GM12878 (cell line): ENCODE measurements at regions not wholly inside any gene's neighbourhood (a gene's known extent, or its start where the extent isn't known, plus 50 kb on each side); places are given as distances from the start of the nearest gene placed in this dataset.

Experiments
- ATAC-seq: fragments of 200-7000 bp; cut with Tn5 transposase; 3 replicates; pipeline ENCODE4 v1.9.1; 2020; ENCODE audit warnings: mild to moderate bottlenecking, moderate library complexity
- BruUV-seq: library from RNA; stranded (reverse); fragments of 400-500 nt; replicated peaks from 2 replicates; lab custom pipeline; 2021; lab: Mats Ljungman, UMichigan
- CTCF ChIA-PET: fragments of 300-600 bp; sonication (Branson Sonifier 250); formaldehyde crosslinking; extraction: SDS; loops from one replicate; lab custom pipeline; 2021; ENCODE audit warnings: inconsistent platforms; lab: Yijun Ruan, JAX
- POLR2A ChIA-PET: fragments of 350-600 bp; formaldehyde crosslinking; extraction: SDS; loops from one replicate; lab custom pipeline; 2021; ENCODE audit warnings: inconsistent platforms; lab: Charles Lee
- RAD21 ChIA-PET: fragments of 300-600 bp; sonication (Branson Sonifier 250); formaldehyde crosslinking; loops from one replicate; lab custom pipeline; 2023; ENCODE audit warnings: antibody characterized with exemption; ENCODE audit not compliant: unreplicated experiment; lab: Charles Lee
- SMC1A ChIA-PET: fragments of 300-600 bp; sonication (Branson Sonifier 250); formaldehyde crosslinking; loops from one replicate; lab custom pipeline; 2023; ENCODE audit not compliant: unreplicated experiment, uncharacterized antibody; lab: Charles Lee
- DNase-seq: peaks from one replicate; pipeline ENCODE4 v3.0.0-alpha.2; 2011; ENCODE audit warnings: low read depth, low spot score
- FAIRE-seq: peaks from 3 replicates; lab custom pipeline; 2011; peaks lifted over from hg19 to GRCh38; lab: Jason Lieb, UNC
- H2AFZ ChIP-seq: 2 replicates; pipeline ENCODE4 v1.6.0; 2011; ENCODE audit warnings: low read depth, low read length, control low read depth; ENCODE audit not compliant: control insufficient read depth
- H3K27ac ChIP-seq: 2 replicates; pipeline ENCODE4 v1.5.1; 2011; ENCODE audit warnings: control low read depth; ENCODE audit not compliant: control insufficient read depth, insufficient read depth
- H3K27me3 ChIP-seq, 2 experiments: replicated peaks in 1 of 2; 2 replicates each; pipeline versions ENCODE4 v1.6.0 to v1.6.1; 2011; ENCODE audit warnings: low read length in 1 of 2; ENCODE audit not compliant: control insufficient read depth in 2 of 2, insufficient read depth in 2 of 2
- H3K36me3 ChIP-seq, 2 experiments: 2 replicates each; pipeline ENCODE4 v1.5.1; 2011; ENCODE audit warnings: low read length in 1 of 2; ENCODE audit not compliant: control insufficient read depth in 2 of 2, insufficient read depth in 2 of 2
- H3K4me1 ChIP-seq: 2 replicates; pipeline ENCODE4 v1.6.1; 2011; ENCODE audit warnings: mild to moderate bottlenecking, low read length, moderate library complexity, mixed read lengths; ENCODE audit not compliant: control insufficient read depth, insufficient read depth
- H3K4me2 ChIP-seq: 2 replicates; pipeline ENCODE4 v1.6.0; 2011; ENCODE audit warnings: control low read depth; ENCODE audit not compliant: control insufficient read depth, insufficient read depth
- H3K4me3 ChIP-seq: fragments of 200-600 bp; sonication (generic); 2 replicates; pipeline ENCODE4 v1.5.1; 2016
- H3K79me2 ChIP-seq: 2 replicates; pipeline ENCODE4 v1.6.0; 2011; ENCODE audit warnings: low read length; ENCODE audit not compliant: control insufficient read depth, insufficient read depth
- H3K9ac ChIP-seq: 2 replicates; pipeline ENCODE4 v1.8.0; 2011; ENCODE audit warnings: low read length, control low read depth, mixed read lengths; ENCODE audit not compliant: control insufficient read depth, insufficient read depth
- H3K9me3 ChIP-seq: replicated peaks from 3 replicates; pipeline ENCODE4 v1.5.1; 2011; ENCODE audit warnings: mild to moderate bottlenecking, low read length; ENCODE audit not compliant: control insufficient read depth, insufficient read depth
- H4K20me1 ChIP-seq: 2 replicates; pipeline ENCODE4 v1.6.0; 2011; ENCODE audit not compliant: control insufficient read depth, insufficient read depth
- ATF7 ChIP-seq: fragments of 450-650 bp; IDR thresholded peaks from 2 replicates; pipeline ENCODE4 v1.6.1; 2016; ENCODE audit warnings: low read depth, mild to moderate bottlenecking
- BMI1 ChIP-seq: fragments of 450-650 bp; IDR thresholded peaks from 2 replicates; pipeline ENCODE4 v1.6.1; 2016; ENCODE audit warnings: mild to moderate bottlenecking, moderate library complexity, borderline replicate concordance
- CBX5 ChIP-seq: sonication (generic); IDR thresholded peaks from 2 replicates; pipeline ENCODE4 v1.6.1; 2016; ENCODE audit warnings: low read depth, moderate library complexity, mild to moderate bottlenecking, inconsistent platforms
- GABPA ChIP-seq: IDR thresholded peaks from 2 replicates; pipeline ENCODE4 v1.6.1; 2014; ENCODE audit warnings: antibody characterized with exemption, low read depth, mild to moderate bottlenecking, inconsistent platforms
- HDAC6 ChIP-seq: fragments of 200-600 bp; sonication (generic); IDR thresholded peaks from one replicate; pipeline ENCODE4 v1.8.0; 2017; ENCODE audit warnings: antibody characterized with exemption; ENCODE audit not compliant: unreplicated experiment
- KDM1A ChIP-seq: fragments of 200-600 bp; sonication (generic); IDR thresholded peaks from 2 replicates; pipeline ENCODE4 v1.6.1; 2016; ENCODE audit warnings: borderline replicate concordance
- MTA3 ChIP-seq: IDR thresholded peaks from 2 replicates; pipeline ENCODE4 v1.6.1; 2012; ENCODE audit warnings: low read length, inconsistent platforms, borderline replicate concordance
- MYC ChIP-seq: IDR thresholded peaks from 2 replicates; pipeline ENCODE4 v1.6.1; 2011; ENCODE audit warnings: mild to moderate bottlenecking, low read length, moderate library complexity, inconsistent platforms; ENCODE audit not compliant: insufficient read depth, insufficient replicate concordance, insufficient read length, severe bottlenecking
- NBN ChIP-seq: fragments of 450-650 bp; IDR thresholded peaks from 2 replicates; pipeline ENCODE4 v1.6.1; 2016
- SRF ChIP-seq, 2 experiments: IDR thresholded peaks; 2 replicates each; pipeline ENCODE4 v1.6.1; 2011; ENCODE audit warnings: low read depth in 2 of 2, low read length in 2 of 2, mild to moderate bottlenecking in 1 of 2, moderate library complexity in 1 of 2
- TARDBP ChIP-seq: IDR thresholded peaks from 2 replicates; pipeline ENCODE4 v1.6.1; 2016; ENCODE audit warnings: borderline replicate concordance
- YY1 ChIP-seq: IDR thresholded peaks from 2 replicates; pipeline ENCODE4 v1.6.1; 2011; ENCODE audit warnings: low read depth, mild to moderate bottlenecking, low read length
- WGBS: methylation state at CpG from one replicate; pipeline ENCODE4 v1.1.6; 2016; ENCODE audit warnings: low lambda C conversion rate; ENCODE audit not compliant: insufficient replicate concordance, insufficient coverage; ENCODE audit errors: missing lambda C conversion rate; 5-methylcytosine and 5-hydroxymethylcytosine counted together
- in situ Hi-C: fragments of 300-500 bp; cut with MboI; formaldehyde crosslinking; loops from 9 replicates; pipeline ENCODE4 v1.14.3; 2018; ENCODE audit warnings: mixed read lengths
- intact Hi-C: fragments of 100-400 bp; cut with micrococcal nuclease; formaldehyde crosslinking; loops from one replicate; pipeline ENCODE4 v1.14.2; 2022; ENCODE audit not compliant: unreplicated experiment
- TF ChIP-seq, protein P1 (sequence below): fragments of 450-650 bp; IDR thresholded peaks from 2 replicates; pipeline ENCODE4 v1.6.1; 2016; ENCODE audit warnings: mild to moderate bottlenecking
- TF ChIP-seq, protein P2 (sequence below): fragments of 450-650 bp; IDR thresholded peaks from 2 replicates; pipeline ENCODE4 v1.6.1; 2018; ENCODE audit warnings: mild to moderate bottlenecking, low read depth, moderate library complexity; ENCODE audit not compliant: partially characterized antibody

DNA sequence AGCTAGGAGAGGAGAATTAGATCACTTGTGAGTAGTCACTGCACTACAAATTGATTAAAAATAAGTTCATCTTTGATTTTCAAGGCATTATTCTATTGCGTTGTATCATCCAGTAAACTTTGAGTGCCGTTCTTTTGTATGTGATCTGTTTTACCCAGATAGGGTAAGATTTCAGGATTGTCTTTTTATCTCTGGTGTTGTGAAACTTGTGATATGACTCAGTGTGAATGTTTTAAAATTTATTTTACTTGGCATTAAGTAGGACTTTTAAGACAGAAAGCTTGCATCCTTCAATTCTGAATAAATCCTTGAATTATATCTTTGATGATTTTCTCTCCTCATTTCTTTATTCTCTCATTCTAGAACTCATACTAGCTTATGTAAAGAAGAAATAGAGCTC lies 93.3 kb upstream of the ADAMTS5 start:
- Histone ChIP-seq H3K36me3 (no peaks in the 10 kb centered on the region), H3K9ac (no peak overlapping the region), H3K27me3 (no peaks in the 10 kb centered on the region), H3K9me3 (no peaks in the 10 kb centered on the region; the same call in 2 of the 3 replicates), H3K27ac (no peak overlapping the region), H3K79me2 (no peaks in the 10 kb centered on the region), H3K4me3 (no peak overlapping the region), H4K20me1 (no peaks in the 10 kb centered on the region), H3K4me1 (no peaks in the 10 kb centered on the region), H3K4me2 (no peak overlapping the region), H2AFZ (no peak overlapping the region)
- intact Hi-C loops (no loop called here), in situ Hi-C loops (no loop called here)
- ChIA-PET SMC1A (no interaction called here), CTCF (interaction anchor here (0.6 kb wide), 1 partner anchor 12 kb away, joined by 4 read pairs; no protein-coding TSS in a partner anchor), POLR2A (no interaction called here), RAD21 (no interaction called here)
- 50% methylated on average over 2 of the region's 2 CpGs for WGBS
- no TSS peak for BruUV-seq
- DNase-seq (no peak), FAIRE-seq (no peak), ATAC-seq (no peak)
- no peak for TF ChIP-seq YY1
- no peak for TF ChIP-seq HDAC6
- TF ChIP-seq, protein P1, sequence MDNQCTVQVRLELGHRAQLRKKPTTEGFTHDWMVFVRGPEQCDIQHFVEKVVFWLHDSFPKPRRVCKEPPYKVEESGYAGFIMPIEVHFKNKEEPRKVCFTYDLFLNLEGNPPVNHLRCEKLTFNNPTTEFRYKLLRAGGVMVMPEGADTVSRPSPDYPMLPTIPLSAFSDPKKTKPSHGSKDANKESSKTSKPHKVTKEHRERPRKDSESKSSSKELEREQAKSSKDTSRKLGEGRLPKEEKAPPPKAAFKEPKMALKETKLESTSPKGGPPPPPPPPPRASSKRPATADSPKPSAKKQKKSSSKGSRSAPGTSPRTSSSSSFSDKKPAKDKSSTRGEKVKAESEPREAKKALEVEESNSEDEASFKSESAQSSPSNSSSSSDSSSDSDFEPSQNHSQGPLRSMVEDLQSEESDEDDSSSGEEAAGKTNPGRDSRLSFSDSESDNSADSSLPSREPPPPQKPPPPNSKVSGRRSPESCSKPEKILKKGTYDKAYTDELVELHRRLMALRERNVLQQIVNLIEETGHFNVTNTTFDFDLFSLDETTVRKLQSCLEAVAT: no peak
- TF ChIP-seq ATF7: no peak
- TF ChIP-seq TARDBP: no peak
- TF ChIP-seq BMI1: no peak
- TF ChIP-seq SRF (IDR thresholded peaks at IDR 0.05; ENCODE audit: low read depth in 2 of 2, low read length in 2 of 2): no peak
- no peak for TF ChIP-seq CBX5
- TF ChIP-seq MYC: no peak
- TF ChIP-seq KDM1A: no peak
- no peak for TF ChIP-seq GABPA
- TF ChIP-seq MTA3: no peak
- no peak for TF ChIP-seq NBN
- TF ChIP-seq, protein P2, sequence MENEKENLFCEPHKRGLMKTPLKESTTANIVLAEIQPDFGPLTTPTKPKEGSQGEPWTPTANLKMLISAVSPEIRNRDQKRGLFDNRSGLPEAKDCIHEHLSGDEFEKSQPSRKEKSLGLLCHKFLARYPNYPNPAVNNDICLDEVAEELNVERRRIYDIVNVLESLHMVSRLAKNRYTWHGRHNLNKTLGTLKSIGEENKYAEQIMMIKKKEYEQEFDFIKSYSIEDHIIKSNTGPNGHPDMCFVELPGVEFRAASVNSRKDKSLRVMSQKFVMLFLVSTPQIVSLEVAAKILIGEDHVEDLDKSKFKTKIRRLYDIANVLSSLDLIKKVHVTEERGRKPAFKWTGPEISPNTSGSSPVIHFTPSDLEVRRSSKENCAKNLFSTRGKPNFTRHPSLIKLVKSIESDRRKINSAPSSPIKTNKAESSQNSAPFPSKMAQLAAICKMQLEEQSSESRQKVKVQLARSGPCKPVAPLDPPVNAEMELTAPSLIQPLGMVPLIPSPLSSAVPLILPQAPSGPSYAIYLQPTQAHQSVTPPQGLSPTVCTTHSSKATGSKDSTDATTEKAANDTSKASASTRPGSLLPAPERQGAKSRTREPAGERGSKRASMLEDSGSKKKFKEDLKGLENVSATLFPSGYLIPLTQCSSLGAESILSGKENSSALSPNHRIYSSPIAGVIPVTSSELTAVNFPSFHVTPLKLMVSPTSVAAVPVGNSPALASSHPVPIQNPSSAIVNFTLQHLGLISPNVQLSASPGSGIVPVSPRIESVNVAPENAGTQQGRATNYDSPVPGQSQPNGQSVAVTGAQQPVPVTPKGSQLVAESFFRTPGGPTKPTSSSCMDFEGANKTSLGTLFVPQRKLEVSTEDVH: no peak
